ENCODE measurements at regions not wholly inside any gene's neighbourhood (a gene's known extent, or its start where the extent isn't known, plus 50 kb on each side); places are given as distances from the start of the nearest gene placed in this dataset.

DNA sequence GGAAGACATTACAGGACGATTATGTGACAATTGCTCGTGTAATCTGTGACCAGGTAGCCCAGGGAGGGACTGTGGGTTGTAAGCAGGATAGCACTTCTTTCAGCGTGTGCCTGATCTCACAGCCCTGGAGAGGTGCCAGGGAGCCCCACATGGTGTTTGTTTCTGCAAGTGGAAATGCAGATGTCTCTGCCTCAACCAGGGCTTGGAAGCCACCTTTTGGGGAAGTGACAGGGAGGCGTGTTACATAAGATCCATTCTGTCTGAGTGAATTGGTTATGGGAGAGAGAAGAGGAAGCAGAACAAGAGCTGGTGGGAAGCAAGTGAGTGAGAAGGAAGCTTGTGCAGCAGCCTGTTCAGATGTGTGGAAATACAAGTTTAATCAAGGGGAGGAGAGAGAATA, 104.5 kb upstream of the GATB start:
- TF ChIP-seq CTCF (IDR thresholded peaks at IDR 0.05): no peak
- no peak for TF ChIP-seq EZH2 (IDR thresholded peaks at IDR 0.05; ENCODE audit: borderline replicate concordance, insufficient read depth, low read depth, low read length, poor library complexity, severe bottlenecking)

Data from B cell (primary cell).